Calu3 (cell line): ENCODE measurements at regions not wholly inside any gene's neighbourhood (a gene's known extent, or its start where the extent isn't known, plus 50 kb on each side); places are given as distances from the start of the nearest gene placed in this dataset.

Source experiments
- BruUV-seq: library from RNA; stranded (reverse); fragments of 400-500 nt; replicated peaks from 2 replicates; lab custom pipeline; 2021; lab: Mats Ljungman, UMichigan
- CTCF ChIA-PET: fragments of 300-600 bp; sonication (Branson Sonifier 250); formaldehyde crosslinking; loops from one replicate; lab custom pipeline; 2022; ENCODE audit warnings: antibody characterized with exemption; lab: Charles Lee
- DNase-seq: peaks from one replicate; pipeline ENCODE4 v3.0.0; 2022
- H3K27ac Mint-ChIP-seq: one replicate; pipeline ENCODE4 v1.8.0; 2022; ENCODE audit warnings: mixed read lengths; ENCODE audit not compliant: unreplicated experiment
- H3K27me3 Mint-ChIP-seq: one replicate; pipeline ENCODE4 v1.8.0; 2022; ENCODE audit warnings: mixed read lengths; ENCODE audit not compliant: unreplicated experiment
- H3K36me3 Mint-ChIP-seq: one replicate; pipeline ENCODE4 v1.8.0; 2022; ENCODE audit warnings: mild to moderate bottlenecking, moderate library complexity, mixed read lengths; ENCODE audit not compliant: insufficient read depth, unreplicated experiment
- H3K4me1 Mint-ChIP-seq: one replicate; pipeline ENCODE4 v1.8.0; 2022; ENCODE audit warnings: mild to moderate bottlenecking, low read depth, mixed read lengths; ENCODE audit not compliant: unreplicated experiment
- H3K4me3 Mint-ChIP-seq: one replicate; pipeline ENCODE4 v1.8.0; 2022; ENCODE audit warnings: mild to moderate bottlenecking, low read depth, moderate library complexity, mixed read lengths; ENCODE audit not compliant: unreplicated experiment
- H3K9me3 Mint-ChIP-seq: one replicate; pipeline ENCODE4 v1.8.0; 2022; ENCODE audit warnings: low read depth, mixed read lengths; ENCODE audit not compliant: unreplicated experiment
- intact Hi-C: fragments of 100-400 bp; cut with micrococcal nuclease; formaldehyde crosslinking; loops from one replicate; pipeline ENCODE4 v1.10.0; 2022; ENCODE audit not compliant: unreplicated experiment
- TF ChIP-seq, protein P1 (sequence below): fragments of 200-600 bp; IDR thresholded peaks from one replicate; pipeline ENCODE4 v1.8.0; 2022; ENCODE audit warnings: antibody characterized with exemption; ENCODE audit not compliant: unreplicated experiment

DNA sequence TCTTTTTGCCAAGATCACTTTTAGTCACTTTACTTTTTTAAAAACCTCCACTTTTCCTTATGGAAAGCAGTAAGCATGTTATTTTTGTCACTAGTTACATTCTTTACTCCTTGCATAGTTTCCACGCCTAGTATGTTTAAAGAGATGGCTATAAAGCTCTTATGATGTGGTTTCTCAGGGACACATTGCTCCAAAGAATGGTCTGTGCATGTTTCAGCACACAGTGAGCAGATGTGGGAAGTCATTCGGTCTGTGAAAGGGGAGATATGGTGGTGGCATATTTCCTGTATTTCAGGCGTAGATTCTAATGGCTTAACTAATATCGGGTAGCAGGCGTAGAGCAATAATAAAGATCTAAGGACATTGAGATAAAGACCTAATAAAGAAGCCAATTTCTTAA is 180.7 kb downstream of the SLITRK6 start:
- CTCF ChIA-PET: no interaction called here
- TF ChIP-seq, protein P1, sequence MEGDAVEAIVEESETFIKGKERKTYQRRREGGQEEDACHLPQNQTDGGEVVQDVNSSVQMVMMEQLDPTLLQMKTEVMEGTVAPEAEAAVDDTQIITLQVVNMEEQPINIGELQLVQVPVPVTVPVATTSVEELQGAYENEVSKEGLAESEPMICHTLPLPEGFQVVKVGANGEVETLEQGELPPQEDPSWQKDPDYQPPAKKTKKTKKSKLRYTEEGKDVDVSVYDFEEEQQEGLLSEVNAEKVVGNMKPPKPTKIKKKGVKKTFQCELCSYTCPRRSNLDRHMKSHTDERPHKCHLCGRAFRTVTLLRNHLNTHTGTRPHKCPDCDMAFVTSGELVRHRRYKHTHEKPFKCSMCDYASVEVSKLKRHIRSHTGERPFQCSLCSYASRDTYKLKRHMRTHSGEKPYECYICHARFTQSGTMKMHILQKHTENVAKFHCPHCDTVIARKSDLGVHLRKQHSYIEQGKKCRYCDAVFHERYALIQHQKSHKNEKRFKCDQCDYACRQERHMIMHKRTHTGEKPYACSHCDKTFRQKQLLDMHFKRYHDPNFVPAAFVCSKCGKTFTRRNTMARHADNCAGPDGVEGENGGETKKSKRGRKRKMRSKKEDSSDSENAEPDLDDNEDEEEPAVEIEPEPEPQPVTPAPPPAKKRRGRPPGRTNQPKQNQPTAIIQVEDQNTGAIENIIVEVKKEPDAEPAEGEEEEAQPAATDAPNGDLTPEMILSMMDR: no peak
- Mint-ChIP-seq H3K4me1 (no peaks in the 10 kb centered on the region), H3K27me3 (no peaks in the 10 kb centered on the region), H3K9me3 (no peaks in the 10 kb centered on the region), H3K4me3 (no peak overlapping the region), H3K27ac (no peak overlapping the region), H3K36me3 (no peaks in the 10 kb centered on the region)
- DNase-seq: no peak
- no TSS peak for BruUV-seq
- intact Hi-C loops: no loop called here

GRCh38 chr13:85616275-85616674 is 182.9 kb downstream of the SLITRK6 start:
- TF ChIP-seq, protein P1: no peak
- CTCF ChIA-PET: no interaction called here
- H3K27ac Mint-ChIP-seq: no peak overlapping the region
- no peaks in the 10 kb centered on the region for H3K9me3 Mint-ChIP-seq
- H3K4me1 Mint-ChIP-seq: no peaks in the 10 kb centered on the region
- no peaks in the 10 kb centered on the region for H3K36me3 Mint-ChIP-seq
- BruUV-seq: no TSS peak
- intact Hi-C loops: no loop called here
- no peak for DNase-seq
- H3K27me3 Mint-ChIP-seq: no peaks in the 10 kb centered on the region
- H3K4me3 Mint-ChIP-seq: no peak overlapping the region

DNA sequence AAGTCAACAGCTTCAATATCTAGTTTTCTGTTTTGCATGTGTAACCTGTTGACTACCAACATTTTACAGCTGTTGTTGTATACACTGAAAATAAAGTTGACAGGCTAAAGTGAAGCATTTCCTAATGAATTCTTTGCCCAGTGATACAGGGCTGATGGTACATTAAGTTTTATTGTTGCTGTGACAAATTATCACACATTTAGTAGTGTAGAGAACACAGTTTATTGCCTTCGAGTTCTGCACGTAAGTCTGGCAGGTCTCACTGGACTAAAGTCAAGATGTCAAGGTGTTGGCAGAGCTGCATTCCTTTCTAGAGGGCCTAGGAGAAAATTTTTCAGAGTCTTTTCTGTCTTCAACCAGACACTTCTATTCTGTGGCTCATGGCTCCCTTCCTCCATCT is 184.2 kb downstream of the SLITRK6 start:
- H3K27ac Mint-ChIP-seq: no peak overlapping the region
- H3K4me1 Mint-ChIP-seq: no peaks in the 10 kb centered on the region
- DNase-seq: no peak
- H3K4me3 Mint-ChIP-seq: no peak overlapping the region
- TF ChIP-seq, protein P1: no peak
- intact Hi-C loops: no loop called here
- no peaks in the 10 kb centered on the region for H3K36me3 Mint-ChIP-seq
- no TSS peak for BruUV-seq
- H3K9me3 Mint-ChIP-seq: no peaks in the 10 kb centered on the region
- CTCF ChIA-PET: no interaction called here
- H3K27me3 Mint-ChIP-seq: no peaks in the 10 kb centered on the region

- Mint-ChIP-seq H3K27ac (no peak overlapping the region), H3K27me3 (no peaks in the 10 kb centered on the region), H3K36me3 (no peaks in the 10 kb centered on the region), H3K4me3 (no peak overlapping the region), H3K4me1 (no peaks in the 10 kb centered on the region), H3K9me3 (peaks cover 3% of the 10 kb centered on the region)
- TF ChIP-seq, protein P1: no peak
- no peak for DNase-seq
- BruUV-seq: no TSS peak
- intact Hi-C loops: no loop called here
- CTCF ChIA-PET: no interaction called here
Observed at GRCh38 chr13:85610024-85610423, 189.2 kb downstream of the SLITRK6 start.
